BE2C (cell line): ENCODE measurements at regions not wholly inside any gene's neighbourhood (a gene's known extent, or its start where the extent isn't known, plus 50 kb on each side); places are given as distances from the start of the nearest gene placed in this dataset.

ENCODE experiments used
- DNase-seq: peaks from one replicate; pipeline ENCODE4 v3.0.0-alpha.2; 2020
- H3K27me3 ChIP-seq: fragments of 250-450 bp; sonication (Bioruptor Pico); 2 replicates; pipeline ENCODE4 v1.5.1; 2020; ENCODE audit warnings: mild to moderate bottlenecking
- H3K36me3 ChIP-seq: fragments of 250-450 bp; sonication (Bioruptor Pico); 2 replicates; pipeline ENCODE4 v1.5.1; 2020; ENCODE audit warnings: mild to moderate bottlenecking
- H3K4me1 ChIP-seq: fragments of 250-450 bp; sonication (Bioruptor Pico); 2 replicates; pipeline ENCODE4 v1.5.1; 2020
- H3K4me3 ChIP-seq: 2 replicates; pipeline ENCODE4 v1.5.1; 2011; ENCODE audit warnings: low read depth, low read length
- H3K9me3 ChIP-seq: fragments of 250-450 bp; sonication (Bioruptor Pico); 2 replicates; pipeline ENCODE4 v1.5.1; 2020
- TF ChIP-seq, protein P1 (sequence below): IDR thresholded peaks from 2 replicates; pipeline ENCODE4 v1.5.1; 2012; ENCODE audit warnings: mild to moderate bottlenecking, low read depth, low read length

- DNase-seq, result no peak
Measured at GRCh38 chr5:30747412-30747811, 446.1 kb upstream of the CDH6 start.

GRCh38 chr5:30736669-30737068 lies 456.8 kb upstream of the CDH6 start:
- Histone ChIP-seq H3K4me3 (no peak overlapping the region), H3K27me3 (no peaks in the 10 kb centered on the region), H3K9me3 (no peaks in the 10 kb centered on the region), H3K4me1 (peaks cover 3% of the 10 kb centered on the region; the same call in 1 of the 2 replicates), H3K36me3 (no peaks in the 10 kb centered on the region)
- TF ChIP-seq, protein P1, sequence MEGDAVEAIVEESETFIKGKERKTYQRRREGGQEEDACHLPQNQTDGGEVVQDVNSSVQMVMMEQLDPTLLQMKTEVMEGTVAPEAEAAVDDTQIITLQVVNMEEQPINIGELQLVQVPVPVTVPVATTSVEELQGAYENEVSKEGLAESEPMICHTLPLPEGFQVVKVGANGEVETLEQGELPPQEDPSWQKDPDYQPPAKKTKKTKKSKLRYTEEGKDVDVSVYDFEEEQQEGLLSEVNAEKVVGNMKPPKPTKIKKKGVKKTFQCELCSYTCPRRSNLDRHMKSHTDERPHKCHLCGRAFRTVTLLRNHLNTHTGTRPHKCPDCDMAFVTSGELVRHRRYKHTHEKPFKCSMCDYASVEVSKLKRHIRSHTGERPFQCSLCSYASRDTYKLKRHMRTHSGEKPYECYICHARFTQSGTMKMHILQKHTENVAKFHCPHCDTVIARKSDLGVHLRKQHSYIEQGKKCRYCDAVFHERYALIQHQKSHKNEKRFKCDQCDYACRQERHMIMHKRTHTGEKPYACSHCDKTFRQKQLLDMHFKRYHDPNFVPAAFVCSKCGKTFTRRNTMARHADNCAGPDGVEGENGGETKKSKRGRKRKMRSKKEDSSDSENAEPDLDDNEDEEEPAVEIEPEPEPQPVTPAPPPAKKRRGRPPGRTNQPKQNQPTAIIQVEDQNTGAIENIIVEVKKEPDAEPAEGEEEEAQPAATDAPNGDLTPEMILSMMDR, result no peak
- no peak for DNase-seq

More at GRCh38 chr5:30747412-30747811, 446.1 kb upstream of the CDH6 start:
- H3K4me3 ChIP-seq, result no peak overlapping the region
- no peaks in the 10 kb centered on the region for H3K4me1 ChIP-seq
- no peaks in the 10 kb centered on the region for H3K9me3 ChIP-seq
- H3K36me3 ChIP-seq, result no peaks in the 10 kb centered on the region
- no peaks in the 10 kb centered on the region for H3K27me3 ChIP-seq
- TF ChIP-seq, protein P1, result no peak

DNA sequence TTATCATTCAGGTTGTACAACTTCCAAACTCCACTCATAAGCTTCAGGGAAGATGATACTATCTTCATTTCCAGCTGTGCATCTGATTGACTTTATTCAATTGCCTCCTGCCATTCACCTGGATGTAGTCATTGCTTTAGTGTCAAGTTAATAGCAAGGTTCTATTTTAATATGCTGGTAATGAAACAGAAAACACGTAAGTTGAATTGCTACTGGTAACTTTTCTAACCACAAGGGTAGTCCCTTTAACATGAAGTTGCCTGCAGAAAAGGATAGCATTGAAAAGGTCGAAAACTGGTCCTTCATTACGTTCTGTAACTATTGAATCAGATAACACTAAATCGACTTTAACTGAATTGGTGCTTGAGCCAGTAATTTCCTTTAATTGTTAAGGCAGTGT lies 459.4 kb upstream of the CDH6 start:
- no peak for DNase-seq
- TF ChIP-seq, protein P1, result no peak

GRCh38 chr5:30725073-30725472 lies 468.4 kb upstream of the CDH6 start:
- TF ChIP-seq, protein P1, result no peak
- Histone ChIP-seq H3K36me3 (no peaks in the 10 kb centered on the region), H3K27me3 (no peaks in the 10 kb centered on the region), H3K9me3 (no peaks in the 10 kb centered on the region), H3K4me3 (no peak overlapping the region), H3K4me1 (no peaks in the 10 kb centered on the region)
- no peak for DNase-seq

More for the DNA sequence above, 459.4 kb upstream of the CDH6 start:
- Histone ChIP-seq H3K9me3 (no peaks in the 10 kb centered on the region), H3K4me1 (peaks cover 3% of the 10 kb centered on the region; the same call in 1 of the 2 replicates), H3K27me3 (no peaks in the 10 kb centered on the region), H3K4me3 (no peak overlapping the region), H3K36me3 (no peaks in the 10 kb centered on the region)

DNA sequence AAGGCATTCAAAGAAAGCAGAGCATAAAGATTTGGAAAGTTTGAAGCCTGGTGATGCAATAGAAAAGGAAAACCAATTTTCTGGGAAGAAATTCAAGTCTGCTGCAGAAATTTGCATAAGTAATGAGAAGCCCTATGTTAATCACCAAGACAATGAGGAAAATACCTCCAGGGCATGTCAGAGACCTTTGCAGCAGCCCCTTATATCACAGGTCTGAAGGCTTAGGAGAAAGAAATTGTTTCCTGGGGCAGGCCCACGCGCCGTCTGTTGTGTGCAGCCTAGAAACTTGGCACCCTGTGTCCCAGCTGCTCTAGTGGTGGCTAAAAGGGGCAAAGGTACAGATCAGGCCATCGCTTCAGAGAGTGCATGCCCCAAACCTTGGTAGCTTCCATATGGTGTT lies 495.3 kb upstream of the CDH6 start:
- TF ChIP-seq, protein P1, result no peak
- no peak for DNase-seq

DNA sequence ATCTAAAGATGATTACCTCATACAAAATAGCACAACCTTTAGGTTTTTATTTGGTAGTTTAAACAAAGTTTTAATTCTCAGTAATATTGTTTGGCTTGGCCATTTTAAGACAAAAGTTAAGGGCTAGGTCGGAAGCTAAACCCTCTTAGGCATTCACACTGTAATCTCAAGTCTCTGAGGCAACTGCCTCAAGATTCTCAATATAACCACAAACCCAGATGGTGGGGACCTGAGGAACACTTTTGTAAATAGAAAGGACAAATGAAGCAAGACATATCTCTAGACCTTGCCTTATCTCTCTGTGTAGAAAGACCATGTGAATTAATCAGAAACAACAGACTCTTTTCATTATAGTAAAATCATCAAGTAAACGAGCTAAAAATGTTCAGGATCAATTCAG lies 500.2 kb upstream of the CDH6 start:
- H3K4me3 ChIP-seq, result no peak overlapping the region
- no peak for DNase-seq
- no peaks in the 10 kb centered on the region for H3K27me3 ChIP-seq

More for the DNA sequence above, 495.3 kb upstream of the CDH6 start:
- Histone ChIP-seq H3K27me3 (no peaks in the 10 kb centered on the region), H3K36me3 (no peaks in the 10 kb centered on the region), H3K4me3 (no peak overlapping the region), H3K4me1 (no peaks in the 10 kb centered on the region), H3K9me3 (0 out of 2 replicates have a peak, but pooled peaks cover 2% of the 10 kb centered on the region)

More for the DNA sequence above, 500.2 kb upstream of the CDH6 start:
- H3K9me3 ChIP-seq, result 0 out of 2 replicates have a peak, but pooled peaks cover 2% of the 10 kb centered on the region
- TF ChIP-seq, protein P1, result no peak
- H3K4me1 ChIP-seq, result no peaks in the 10 kb centered on the region
- no peaks in the 10 kb centered on the region for H3K36me3 ChIP-seq
